ENCODE measurements at regions not wholly inside any gene's neighbourhood (a gene's known extent, or its start where the extent isn't known, plus 50 kb on each side); places are given as distances from the start of the nearest gene placed in this dataset.
A peak's percentile ranks its signal among the peaks of the same experiment; 100 is the strongest.

DNA sequence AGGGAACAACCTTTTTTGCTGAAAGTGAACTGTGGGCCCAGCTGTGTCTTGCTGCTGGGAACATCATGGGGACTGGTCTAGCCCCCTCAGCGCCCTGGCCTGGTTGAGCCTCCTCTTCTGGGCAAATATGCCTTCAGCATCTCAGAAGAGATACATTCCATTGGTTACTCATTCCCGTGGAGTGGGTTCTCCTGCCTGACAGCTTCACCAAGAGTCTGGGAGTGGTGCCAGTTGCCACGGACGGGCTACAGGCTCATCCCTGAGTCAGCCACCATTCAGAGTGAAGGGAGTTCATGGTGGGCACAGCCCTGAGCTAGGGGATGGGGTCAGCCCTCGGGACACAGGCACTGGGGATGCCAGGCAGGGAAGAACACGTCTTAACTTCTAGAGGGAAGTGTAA lies 81.9 kb downstream of the RAMP3 start:
- no peaks in the 10 kb centered on the region for H4K20me1 ChIP-seq (ENCODE audit: insufficient read depth, low read length)
- no peaks in the 10 kb centered on the region for H3K36me3 ChIP-seq (replicated peaks in 1 of 2; ENCODE audit: control insufficient read depth in 1 of 2, insufficient read depth in 2 of 2, low read length in 2 of 2)
- no peak overlapping the region for H2AFZ ChIP-seq (ENCODE audit: insufficient read depth, low read depth, low read length, poor library complexity, severe bottlenecking)
- WGBS (ENCODE audit: insufficient coverage) = 86% methylated on average over 4 of the region's 6 CpGs
- no peak overlapping the region for H3K27ac ChIP-seq (ENCODE audit: low read depth in 1 of 2, low read length in 2 of 2)
- no peak for DNase-seq
- H3K4me3 Mint-ChIP-seq = no peak overlapping the region
- TF ChIP-seq, protein P1, sequence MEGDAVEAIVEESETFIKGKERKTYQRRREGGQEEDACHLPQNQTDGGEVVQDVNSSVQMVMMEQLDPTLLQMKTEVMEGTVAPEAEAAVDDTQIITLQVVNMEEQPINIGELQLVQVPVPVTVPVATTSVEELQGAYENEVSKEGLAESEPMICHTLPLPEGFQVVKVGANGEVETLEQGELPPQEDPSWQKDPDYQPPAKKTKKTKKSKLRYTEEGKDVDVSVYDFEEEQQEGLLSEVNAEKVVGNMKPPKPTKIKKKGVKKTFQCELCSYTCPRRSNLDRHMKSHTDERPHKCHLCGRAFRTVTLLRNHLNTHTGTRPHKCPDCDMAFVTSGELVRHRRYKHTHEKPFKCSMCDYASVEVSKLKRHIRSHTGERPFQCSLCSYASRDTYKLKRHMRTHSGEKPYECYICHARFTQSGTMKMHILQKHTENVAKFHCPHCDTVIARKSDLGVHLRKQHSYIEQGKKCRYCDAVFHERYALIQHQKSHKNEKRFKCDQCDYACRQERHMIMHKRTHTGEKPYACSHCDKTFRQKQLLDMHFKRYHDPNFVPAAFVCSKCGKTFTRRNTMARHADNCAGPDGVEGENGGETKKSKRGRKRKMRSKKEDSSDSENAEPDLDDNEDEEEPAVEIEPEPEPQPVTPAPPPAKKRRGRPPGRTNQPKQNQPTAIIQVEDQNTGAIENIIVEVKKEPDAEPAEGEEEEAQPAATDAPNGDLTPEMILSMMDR (IDR thresholded peaks at IDR 0.05) = no peak
- H3K27me3 Mint-ChIP-seq (ENCODE audit: low read depth in 3 of 3) = peaks cover 12 to 22% (median 16%) of the 10 kb centered on the region in 3 donors
- intact Hi-C loops (cut with micrococcal nuclease) = no loop called here
- peaks cover 5% of the 10 kb centered on the region in 2 donors for H3K27me3 ChIP-seq (ENCODE audit: control insufficient read depth in 2 of 2, insufficient read depth in 2 of 2, low read length in 2 of 2)
- H3K4me1 ChIP-seq (ENCODE audit: control insufficient read depth in 1 of 2, insufficient read depth in 2 of 2, low read length in 2 of 2) = peaks cover 16 to 33% of the 10 kb centered on the region in 2 donors
- peak overlapping the region in 1 of 7 donors; percentile 58 for H3K27ac Mint-ChIP-seq
- peaks cover 0 to 3% (median 0%) of the 10 kb centered on the region in 7 donors for H3K9me3 Mint-ChIP-seq
- peaks cover 18% of the 10 kb centered on the region for H3K4me1 Mint-ChIP-seq
- H3K36me3 Mint-ChIP-seq = no peaks in the 10 kb centered on the region
- no peak overlapping the region for H3K4me2 ChIP-seq (replicated peaks; ENCODE audit: extremely low read depth, low read length, poor library complexity, severe bottlenecking)
- H3K9ac ChIP-seq (ENCODE audit: insufficient read depth, low read length, poor library complexity, severe bottlenecking) = no peak overlapping the region
- H3K9me3 ChIP-seq (replicated peaks in 1 of 2; ENCODE audit: control insufficient read depth in 1 of 2, insufficient read depth in 1 of 2, low read length in 2 of 2) = no peaks in the 10 kb centered on the region
- no peaks in the 10 kb centered on the region for H3K79me2 ChIP-seq (ENCODE audit: insufficient read depth, low read length)
- no peak overlapping the region for H3K4me3 ChIP-seq (replicated peaks in 1 of 3; ENCODE audit: low read depth in 2 of 3, low read length in 3 of 3)

DNA sequence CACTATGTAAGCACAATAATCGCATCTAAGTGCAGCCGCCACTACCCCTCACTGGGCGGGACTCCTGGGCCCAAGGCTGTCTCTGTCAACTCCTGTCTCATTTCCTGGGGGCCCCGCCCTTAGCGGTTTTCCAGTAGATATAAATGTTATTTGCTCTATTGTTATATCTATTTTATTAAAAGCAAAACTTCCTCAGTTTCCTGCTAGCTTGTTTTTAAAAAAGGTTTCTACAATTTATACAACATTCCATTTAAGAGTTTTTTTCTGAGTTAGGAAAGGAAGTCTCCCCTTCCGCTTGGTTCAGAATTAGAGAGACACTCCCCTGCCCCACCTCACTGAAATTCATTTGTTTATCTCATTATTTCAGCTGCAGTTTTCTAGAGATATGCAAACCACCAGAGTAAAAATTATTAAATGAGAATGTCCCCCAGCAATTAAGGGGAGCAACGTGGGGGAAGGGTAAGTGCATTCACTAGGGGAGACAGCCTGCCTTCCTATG lies 82.7 kb downstream of the RAMP3 start:
- Histone ChIP-seq H3K27ac (ENCODE audit: low read depth in 1 of 2, low read length in 2 of 2) (no peak overlapping the region), H3K4me1 (ENCODE audit: control insufficient read depth in 1 of 2, insufficient read depth in 2 of 2, low read length in 2 of 2) (peaks cover 16 to 33% of the 10 kb centered on the region in 2 donors), H3K4me2 (replicated peaks; ENCODE audit: extremely low read depth, low read length, poor library complexity, severe bottlenecking) (no peak overlapping the region), H3K9me3 (replicated peaks in 1 of 2; ENCODE audit: control insufficient read depth in 1 of 2, insufficient read depth in 1 of 2, low read length in 2 of 2) (no peaks in the 10 kb centered on the region), H2AFZ (ENCODE audit: insufficient read depth, low read depth, low read length, poor library complexity, severe bottlenecking) (no peak overlapping the region), H3K27me3 (ENCODE audit: control insufficient read depth in 2 of 2, insufficient read depth in 2 of 2, low read length in 2 of 2) (peaks cover 2 to 5% of the 10 kb centered on the region in 2 donors), H3K4me3 (replicated peaks in 1 of 3; ENCODE audit: low read depth in 2 of 3, low read length in 3 of 3) (no peak overlapping the region), H3K79me2 (ENCODE audit: insufficient read depth, low read length) (no peaks in the 10 kb centered on the region), H3K36me3 (replicated peaks in 1 of 2; ENCODE audit: control insufficient read depth in 1 of 2, insufficient read depth in 2 of 2, low read length in 2 of 2) (no peaks in the 10 kb centered on the region), H3K9ac (ENCODE audit: insufficient read depth, low read length, poor library complexity, severe bottlenecking) (no peak overlapping the region), H4K20me1 (ENCODE audit: insufficient read depth, low read length) (no peaks in the 10 kb centered on the region)
- H3K4me1 Mint-ChIP-seq = peaks cover 18% of the 10 kb centered on the region
- peaks cover 13 to 20% (median 15%) of the 10 kb centered on the region in 3 donors for H3K27me3 Mint-ChIP-seq (ENCODE audit: low read depth in 3 of 3)
- H3K27ac Mint-ChIP-seq = peak overlapping the region in 1 of 7 donors; percentile 41
- H3K9me3 Mint-ChIP-seq = peaks cover 0 to 3% (median 0%) of the 10 kb centered on the region in 7 donors
- TF ChIP-seq, protein P1 (IDR thresholded peaks at IDR 0.05) = no peak
- DNase-seq = no peak
- WGBS (ENCODE audit: insufficient coverage) = no CpG with 5 or more reads among the region's 7 CpGs
- H3K36me3 Mint-ChIP-seq = no peaks in the 10 kb centered on the region
- intact Hi-C loops (cut with micrococcal nuclease) = no loop called here
- H3K4me3 Mint-ChIP-seq = peak overlapping the region in 1 of 2 donors; percentile 31
